Body of pancreas (tissue), 4 donors: ENCODE measurements at regions not wholly inside any gene's neighbourhood (a gene's known extent, or its start where the extent isn't known, plus 50 kb on each side); places are given as distances from the start of the nearest gene placed in this dataset.

ENCODE experiments used
- ATAC-seq: fragments of 150-250 bp; one replicate; pipeline ENCODE4 v1.9.1; 2016
- DNase-seq, 4 donors: peaks; one replicate each; pipeline ENCODE4 v3.0.0-alpha.2; 2019
- H3K27ac ChIP-seq, 4 donors: fragments of 200-600 bp; sonication (generic); 1 replicate in 3 of 4; 2 replicates in 1 of 4; pipeline versions ENCODE4 v1.5.1 to v1.6.1; 2016 to 2019; ENCODE audit warnings: mild to moderate bottlenecking in 1 of 4, mixed read lengths in 1 of 4, moderate library complexity in 1 of 4
- H3K27me3 ChIP-seq, 2 donors: fragments of 200-600 bp; sonication (generic); one replicate each; pipeline ENCODE4 v1.6.0; 2016; ENCODE audit warnings: mild to moderate bottlenecking in 1 of 2
- H3K36me3 ChIP-seq, 2 donors: fragments of 200-600 bp; sonication (generic); replicated peaks in 1 of 2; 2 replicates each; pipeline ENCODE4 v1.5.1; 2016; ENCODE audit warnings: low read depth in 2 of 2; ENCODE audit not compliant: insufficient read depth in 1 of 2
- H3K4me1 ChIP-seq: fragments of 200-600 bp; sonication (generic); one replicate; pipeline ENCODE4 v1.6.0; 2016
- H3K4me3 ChIP-seq, 2 donors: fragments of 200-600 bp; sonication (generic); 1 replicate in 1 of 2; 2 replicates in 1 of 2; pipeline ENCODE4 v1.5.1; 2016 to 2019
- H3K9me3 ChIP-seq, 3 donors: fragments of 200-600 bp; sonication (generic); 1 replicate in 2 of 3; 2 replicates in 1 of 3; pipeline ENCODE4 v1.5.1; 2016
- CTCF ChIP-seq, 7 experiments: fragments of 450-650 bp in 4 of 7; fragments of 200-600 bp in 3 of 7; sonication (generic) in 3 of 7; IDR thresholded peaks; one replicate each; pipeline ENCODE4 v1.5.1; 2016 to 2019; ENCODE audit warnings: antibody characterized with exemption in 7 of 7
- POLR2A ChIP-seq, 3 donors: fragments of 450-650 bp; IDR thresholded peaks; one replicate each; pipeline ENCODE4 v1.6.1; 2016; ENCODE audit warnings: antibody characterized with exemption in 3 of 3, mild to moderate bottlenecking in 2 of 3
- whole genome bisulfite sequencing, 2 donors: methylation state at CpG; one replicate each; pipeline ENCODE4 v1.1.5; 2017; 5-methylcytosine and 5-hydroxymethylcytosine counted together
- intact Hi-C: fragments of 100-400 bp; cut with DNase I; formaldehyde crosslinking; loops from one replicate; pipeline ENCODE4 v1.15.1; 2023

DNA sequence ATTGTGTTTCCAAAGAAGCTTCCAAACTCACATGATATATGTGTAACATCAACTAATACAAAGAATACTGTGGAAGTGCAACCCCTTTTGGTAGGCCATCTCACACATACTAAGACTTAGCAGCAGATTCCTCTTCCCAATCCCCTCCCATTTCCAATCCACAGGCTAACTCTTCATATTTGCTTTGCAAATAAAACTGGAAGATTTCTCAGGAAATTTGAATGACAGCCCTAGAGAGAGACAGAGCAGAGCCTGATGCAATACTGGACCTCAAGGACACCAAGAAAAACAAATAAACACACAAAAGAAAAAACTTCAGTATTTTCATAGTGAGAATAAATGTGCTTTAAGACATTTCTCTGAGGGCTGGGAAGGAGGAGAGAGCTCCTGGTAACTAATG lies 190.2 kb upstream of the BRINP3 start:
- no peaks in the 10 kb centered on the region for H3K36me3 ChIP-seq
- H3K4me3 ChIP-seq, result no peak overlapping the region
- no peaks in the 10 kb centered on the region for H3K9me3 ChIP-seq
- ATAC-seq (peak; percentile 74), DNase-seq (peak in 1 of 4 donors; percentile 8)
- intact Hi-C loops, result no loop called here
- no peak overlapping the region for H3K27ac ChIP-seq
- TF ChIP-seq POLR2A (IDR thresholded peaks at IDR 0.05) (no peak), CTCF (IDR thresholded peaks at IDR 0.05) (no peak)
- H3K4me1 ChIP-seq, result peaks cover 8% of the 10 kb centered on the region
- H3K27me3 ChIP-seq, result no peaks in the 10 kb centered on the region

DNA sequence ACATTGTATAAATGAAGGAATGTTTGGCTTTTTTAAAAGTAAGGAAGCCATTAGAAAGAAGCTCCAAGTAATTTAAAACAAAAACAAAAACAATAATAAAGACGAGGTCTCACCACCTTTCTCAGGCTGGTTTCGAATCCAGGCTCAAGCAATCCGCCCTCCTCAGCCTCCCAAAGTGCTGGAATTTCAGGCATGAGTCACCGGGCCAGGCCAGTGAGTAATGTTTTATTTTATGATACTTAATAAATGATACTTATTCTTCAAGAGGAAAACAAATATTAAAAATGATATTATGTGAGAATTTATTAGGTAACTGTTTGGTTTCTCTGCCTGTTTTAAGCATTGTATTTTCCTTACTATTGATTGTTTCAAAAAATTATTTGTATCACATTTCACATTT lies 201.4 kb upstream of the BRINP3 start:
- DNase-seq, result no peak
- intact Hi-C loops, result no loop called here
- 76 to 86% methylated on average over 4 of the region's 4 CpGs for WGBS, 2 donors
- Histone ChIP-seq H3K27ac (no peak overlapping the region), H3K4me1 (no peaks in the 10 kb centered on the region), H3K36me3 (no peaks in the 10 kb centered on the region), H3K4me3 (no peak overlapping the region), H3K9me3 (peaks cover 0 to 3% (median 0%) of the 10 kb centered on the region in 3 donors), H3K27me3 (no peaks in the 10 kb centered on the region)
- no peak for TF ChIP-seq POLR2A (IDR thresholded peaks at IDR 0.05)
- TF ChIP-seq CTCF (IDR thresholded peaks at IDR 0.05), result no peak
- ATAC-seq, result no peak

DNA sequence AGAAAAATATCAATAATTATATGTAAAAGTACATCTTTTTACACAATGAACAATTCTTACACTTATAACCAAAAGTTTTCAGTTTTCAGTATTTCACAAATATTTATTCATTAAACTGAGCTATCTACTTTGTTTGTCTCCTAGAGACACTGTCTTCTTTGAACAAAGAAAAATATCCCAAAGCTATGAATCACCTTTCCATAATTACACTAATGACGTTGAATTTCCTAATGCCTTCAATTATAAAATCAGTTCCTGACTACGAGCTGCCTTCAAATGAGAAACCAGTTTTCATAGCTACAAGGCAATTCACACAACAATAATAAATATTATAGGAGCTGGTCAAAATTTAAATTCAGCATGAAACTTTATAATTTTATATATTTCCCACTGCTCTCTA lies 201.8 kb upstream of the BRINP3 start:
- TF ChIP-seq POLR2A (IDR thresholded peaks at IDR 0.05) (no peak), CTCF (IDR thresholded peaks at IDR 0.05) (no peak)
- Histone ChIP-seq H3K9me3 (no peaks in the 10 kb centered on the region), H3K4me3 (no peak overlapping the region), H3K36me3 (no peaks in the 10 kb centered on the region), H3K27ac (no peak overlapping the region), H3K4me1 (no peaks in the 10 kb centered on the region), H3K27me3 (no peaks in the 10 kb centered on the region)
- no peak for ATAC-seq
- DNase-seq, result no peak
- intact Hi-C loops, result no loop called here
- WGBS, 2 donors, result 48 to 69% methylated on average over 2 of the region's 2 CpGs

DNA sequence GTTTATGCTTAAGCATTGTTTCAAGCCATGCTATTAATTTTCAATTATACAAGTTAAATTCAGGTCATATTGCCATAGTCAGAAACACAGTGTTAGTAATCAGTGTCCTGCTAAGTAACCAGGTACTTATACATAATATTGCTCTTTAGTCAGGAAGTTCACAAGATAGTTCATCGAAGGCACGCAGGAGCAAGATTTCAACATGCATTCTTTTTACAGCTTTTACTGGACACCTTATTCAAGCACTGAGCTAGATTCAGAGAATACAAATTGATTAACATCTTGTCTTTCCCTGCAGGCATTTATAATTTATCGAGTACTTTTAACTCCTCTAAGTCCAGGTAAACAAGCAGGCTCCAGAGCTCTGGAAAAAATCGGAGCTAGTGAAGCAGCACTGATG lies 202.3 kb upstream of the BRINP3 start:
- Histone ChIP-seq H3K4me3 (no peak overlapping the region), H3K4me1 (no peaks in the 10 kb centered on the region), H3K36me3 (no peaks in the 10 kb centered on the region), H3K9me3 (no peaks in the 10 kb centered on the region), H3K27ac (no peak overlapping the region), H3K27me3 (no peaks in the 10 kb centered on the region)
- no peak for DNase-seq
- WGBS, 2 donors, result 75 to 77% methylated on average over 4 of the region's 4 CpGs
- TF ChIP-seq POLR2A (IDR thresholded peaks at IDR 0.05), result no peak
- TF ChIP-seq CTCF (IDR thresholded peaks at IDR 0.05), result no peak
- no peak for ATAC-seq
- intact Hi-C loops, result no loop called here

DNA sequence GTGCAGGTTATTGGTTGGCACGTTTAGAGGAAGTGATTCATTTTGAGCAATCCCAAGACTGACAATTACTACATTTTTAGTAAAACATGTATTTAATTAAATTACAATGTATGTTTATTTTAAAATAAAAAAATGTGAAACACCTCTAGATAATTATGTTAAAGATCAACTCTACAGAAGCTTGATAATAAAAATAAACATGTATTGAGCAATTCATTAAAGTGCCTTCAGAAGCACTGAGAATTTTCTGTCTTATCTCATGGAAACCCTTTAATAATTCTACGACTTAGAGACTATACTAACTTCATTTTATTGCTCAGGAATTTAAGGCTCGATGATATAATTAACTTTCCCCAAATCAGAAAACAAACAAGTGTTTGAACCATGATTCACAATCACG lies 208.0 kb upstream of the BRINP3 start:
- DNase-seq, result no peak
- intact Hi-C loops, result no loop called here
- Histone ChIP-seq H3K9me3 (no peaks in the 10 kb centered on the region), H3K4me1 (no peaks in the 10 kb centered on the region), H3K4me3 (no peak overlapping the region), H3K27ac (no peak overlapping the region), H3K36me3 (no peaks in the 10 kb centered on the region), H3K27me3 (no peaks in the 10 kb centered on the region)
- 52 to 53% methylated on average over 4 of the region's 4 CpGs for WGBS, 2 donors
- TF ChIP-seq POLR2A (IDR thresholded peaks at IDR 0.05) (no peak), CTCF (IDR thresholded peaks at IDR 0.05) (no peak)
- ATAC-seq, result no peak
